PC-9 (cell line): ENCODE measurements at regions not wholly inside any gene's neighbourhood (a gene's known extent, or its start where the extent isn't known, plus 50 kb on each side); places are given as distances from the start of the nearest gene placed in this dataset.

Experiments
- BruUV-seq: library from RNA; stranded (reverse); fragments of 400-500 nt; replicated peaks from 2 replicates; lab custom pipeline; 2021; lab: Mats Ljungman, UMichigan
- CTCF ChIA-PET: fragments of 300-600 bp; sonication (Branson Sonifier 250); formaldehyde crosslinking; loops from one replicate; lab custom pipeline; 2022; ENCODE audit warnings: antibody characterized with exemption; lab: Charles Lee
- POLR2A ChIA-PET: fragments of 300-600 bp; sonication (Branson Sonifier 250); formaldehyde crosslinking; loops from one replicate; lab custom pipeline; 2022; ENCODE audit warnings: antibody characterized with exemption; ENCODE audit not compliant: unreplicated experiment; lab: Charles Lee
- DNase-seq, 2 experiments: peaks; one replicate each; pipeline versions ENCODE4 v3.0.0 to v3.0.0-alpha.2; 2015 to 2022; ENCODE audit warnings: mixed read lengths in 1 of 2
- H2AFZ ChIP-seq: fragments of 200-600 bp; sonication (generic); 2 replicates; pipeline ENCODE4 v1.8.1; 2017; ENCODE audit warnings: antibody characterized with exemption
- H3F3A ChIP-seq: fragments of 200-600 bp; sonication (generic); 2 replicates; pipeline ENCODE4 v1.8.1; 2017; ENCODE audit warnings: antibody characterized with exemption, mild to moderate bottlenecking, low read depth; ENCODE audit not compliant: insufficient read depth
- H3K27ac ChIP-seq: fragments of 200-600 bp; sonication (generic); 2 replicates; pipeline ENCODE4 v1.6.1; 2016; ENCODE audit warnings: mixed run types
- H3K27me3 ChIP-seq: fragments of 200-600 bp; sonication (generic); 2 replicates; pipeline ENCODE4 v1.6.1; 2016; ENCODE audit warnings: low read depth, mixed run types; ENCODE audit not compliant: insufficient read depth
- H3K36me3 ChIP-seq: fragments of 200-600 bp; sonication (generic); 2 replicates; pipeline ENCODE4 v1.6.1; 2016; ENCODE audit warnings: low read depth, mixed run types
- H3K4me1 ChIP-seq: fragments of 200-600 bp; sonication (generic); replicated peaks from 2 replicates; pipeline ENCODE4 v1.6.1; 2016; ENCODE audit warnings: mixed run types; ENCODE audit not compliant: insufficient read depth
- H3K4me2 ChIP-seq: fragments of 200-600 bp; sonication (generic); 2 replicates; pipeline ENCODE4 v1.6.1; 2017; ENCODE audit warnings: mixed run types
- H3K4me3 ChIP-seq: fragments of 200-600 bp; sonication (generic); 2 replicates; pipeline ENCODE4 v1.6.1; 2016; ENCODE audit warnings: mixed run types
- H3K79me2 ChIP-seq: fragments of 200-600 bp; sonication (generic); 2 replicates; pipeline ENCODE4 v1.6.1; 2017; ENCODE audit warnings: low read depth, mixed run types
- H3K9me2 ChIP-seq: fragments of 200-600 bp; sonication (generic); 2 replicates; pipeline ENCODE4 v1.8.1; 2017; ENCODE audit warnings: mild to moderate bottlenecking; ENCODE audit not compliant: insufficient read depth
- H3K9me3 ChIP-seq: fragments of 200-600 bp; sonication (generic); 2 replicates; pipeline ENCODE4 v1.8.1; 2016; ENCODE audit warnings: low read depth; ENCODE audit not compliant: insufficient read depth
- H4K20me1 ChIP-seq: fragments of 200-600 bp; sonication (generic); 2 replicates; pipeline ENCODE4 v1.8.1; 2017; ENCODE audit not compliant: insufficient read depth
- CTCF ChIP-seq: fragments of 200-600 bp; sonication (generic); conservative IDR thresholded peaks from 2 replicates; pipeline ENCODE4 v1.6.1; 2017; ENCODE audit warnings: mixed run types, antibody characterized with exemption, mild to moderate bottlenecking, moderate library complexity
- EZH2 ChIP-seq: fragments of 200-600 bp; sonication (generic); IDR thresholded peaks from 2 replicates; pipeline ENCODE4 v1.8.0; 2017; ENCODE audit warnings: antibody characterized with exemption, low read depth
- intact Hi-C: fragments of 100-400 bp; cut with micrococcal nuclease; formaldehyde crosslinking; loops from one replicate; pipeline ENCODE4 v1.10.0; 2022; ENCODE audit not compliant: unreplicated experiment

GRCh38 chr18:39326772-39327171 lies 1761.2 kb upstream of the CELF4 start:
- ChIA-PET CTCF (no interaction called here), POLR2A (no interaction called here)
- no peak overlapping the region for H2AFZ ChIP-seq
- no peaks in the 10 kb centered on the region for H3K36me3 ChIP-seq
- H3K4me1 ChIP-seq, result no peaks in the 10 kb centered on the region
- H3K9me3 ChIP-seq, result no peaks in the 10 kb centered on the region
- H3K4me2 ChIP-seq, result no peak overlapping the region
- TF ChIP-seq EZH2, result no peak
- no peak for TF ChIP-seq CTCF
- H3F3A ChIP-seq, result no peaks in the 10 kb centered on the region
- H4K20me1 ChIP-seq, result no peaks in the 10 kb centered on the region
- no peak overlapping the region for H3K4me3 ChIP-seq
- intact Hi-C loops, result no loop called here
- no peaks in the 10 kb centered on the region for H3K79me2 ChIP-seq
- DNase-seq, result no peak
- no peaks in the 10 kb centered on the region for H3K9me2 ChIP-seq
- BruUV-seq, result no TSS peak
- H3K27me3 ChIP-seq, result no peaks in the 10 kb centered on the region
- H3K27ac ChIP-seq, result no peak overlapping the region

- POLR2A ChIA-PET, result no interaction called here
- Histone ChIP-seq H3K9me2 (no peaks in the 10 kb centered on the region), H3K36me3 (no peaks in the 10 kb centered on the region), H3K4me3 (no peak overlapping the region), H3F3A (no peaks in the 10 kb centered on the region), H3K9me3 (no peaks in the 10 kb centered on the region), H2AFZ (no peak overlapping the region), H3K79me2 (no peaks in the 10 kb centered on the region), H4K20me1 (no peaks in the 10 kb centered on the region), H3K27ac (no peak overlapping the region), H3K4me1 (no peaks in the 10 kb centered on the region), H3K27me3 (no peaks in the 10 kb centered on the region), H3K4me2 (no peak overlapping the region)
- CTCF ChIA-PET, result no interaction called here
- BruUV-seq, result no TSS peak
- no peak for DNase-seq
- TF ChIP-seq CTCF (no peak), EZH2 (no peak)
- intact Hi-C loops, result no loop called here
Observed at GRCh38 chr18:39325973-39326372, 1760.4 kb upstream of the CELF4 start.

GRCh38 chr18:39319141-39319540 lies 1753.5 kb upstream of the CELF4 start:
- Histone ChIP-seq H2AFZ (no peak overlapping the region), H3K27me3 (no peaks in the 10 kb centered on the region), H3K79me2 (no peaks in the 10 kb centered on the region), H3F3A (no peaks in the 10 kb centered on the region), H3K9me3 (no peaks in the 10 kb centered on the region), H3K4me3 (no peak overlapping the region), H3K4me1 (no peaks in the 10 kb centered on the region), H3K9me2 (no peaks in the 10 kb centered on the region), H3K27ac (no peak overlapping the region), H3K4me2 (no peak overlapping the region), H3K36me3 (no peaks in the 10 kb centered on the region), H4K20me1 (no peaks in the 10 kb centered on the region)
- TF ChIP-seq CTCF (no peak), EZH2 (no peak)
- ChIA-PET POLR2A (no interaction called here), CTCF (no interaction called here)
- DNase-seq, result no peak
- intact Hi-C loops, result no loop called here
- BruUV-seq, result no TSS peak
